ENCODE measurements at regions not wholly inside any gene's neighbourhood (a gene's known extent, or its start where the extent isn't known, plus 50 kb on each side); places are given as distances from the start of the nearest gene placed in this dataset.

DNA sequence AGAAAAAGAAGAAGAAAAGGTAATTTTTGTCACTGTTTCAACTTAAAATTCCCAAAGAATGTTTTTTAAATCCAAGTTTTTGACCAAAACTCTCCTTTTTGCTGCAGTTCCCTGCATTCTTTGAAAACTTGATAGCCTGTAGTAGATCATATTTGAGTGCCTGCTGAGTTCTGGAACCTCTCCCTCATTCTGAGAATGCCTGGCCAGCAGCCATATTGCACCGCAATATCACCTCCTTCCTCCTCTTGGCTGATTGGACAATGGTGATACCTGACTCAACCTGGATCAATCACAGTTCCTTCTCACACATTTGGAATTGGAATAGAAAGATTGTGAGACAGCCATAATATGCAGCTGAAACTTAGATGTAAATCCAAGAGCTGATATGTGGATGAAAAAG is 97.6 kb upstream of the GAP43 start:
- no peak for DNase-seq (ENCODE audit: low spot score)

DNA sequence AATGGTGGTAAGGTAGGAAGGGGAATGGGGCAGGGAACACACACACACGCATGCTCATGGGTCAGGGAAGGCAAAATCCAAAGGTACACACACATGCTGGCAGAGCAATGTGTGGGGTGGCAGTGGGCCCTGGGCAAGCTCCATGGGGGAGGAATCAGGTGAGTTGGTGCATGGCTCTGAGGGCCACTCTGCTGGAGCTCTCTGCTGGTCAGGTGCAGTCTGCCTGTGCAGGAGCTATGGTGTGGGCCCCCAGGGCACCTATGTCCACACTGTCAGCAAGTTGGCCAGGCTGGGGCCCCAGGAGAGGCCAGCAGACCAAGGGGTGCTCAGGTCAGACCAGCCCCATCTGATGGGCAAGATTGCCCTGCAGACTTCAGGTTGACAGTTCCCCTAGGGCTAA is 90.1 kb upstream of the GAP43 start:
- no peak for DNase-seq (ENCODE audit: low spot score)

DNA sequence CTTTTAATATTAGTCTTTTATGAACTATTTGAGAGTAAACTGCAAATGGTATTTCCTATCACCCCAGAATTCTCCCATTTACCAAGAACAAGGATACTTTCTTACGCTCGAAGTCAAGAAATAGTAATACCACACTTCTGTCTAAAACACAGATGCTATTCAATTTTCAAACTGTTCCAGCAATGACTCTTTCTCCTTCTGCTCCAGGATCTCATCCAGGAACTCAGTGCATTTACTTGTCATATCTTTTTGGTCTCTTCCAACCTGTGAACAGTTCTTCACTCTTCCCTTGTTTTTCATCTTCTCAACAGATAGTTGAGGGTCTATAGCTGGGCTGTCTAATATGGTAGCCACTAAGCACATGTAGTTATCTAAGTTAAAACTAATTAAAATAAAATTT is 87.1 kb upstream of the GAP43 start:
- no peak for DNase-seq (ENCODE audit: low spot score)

DNA sequence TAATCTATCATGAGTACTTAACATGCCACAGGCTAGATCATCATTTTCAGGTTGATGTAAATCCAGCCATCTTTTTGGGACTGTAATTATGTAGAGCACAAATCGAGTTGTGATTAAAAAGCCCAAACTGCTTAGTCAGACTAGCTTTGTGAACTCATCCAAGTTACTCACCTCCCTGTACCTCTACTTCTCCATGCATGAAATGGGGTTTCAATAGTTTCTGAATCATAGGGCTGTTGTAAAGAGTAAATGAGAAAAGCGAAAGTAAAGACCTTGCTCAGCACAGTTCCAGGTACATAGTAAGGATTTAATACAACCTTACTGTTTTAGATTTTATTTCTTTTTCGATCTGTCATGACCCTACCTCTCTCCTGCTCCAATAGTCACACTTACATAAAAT is 85.6 kb upstream of the GAP43 start:
- no peak for DNase-seq (ENCODE audit: low spot score)

DNA sequence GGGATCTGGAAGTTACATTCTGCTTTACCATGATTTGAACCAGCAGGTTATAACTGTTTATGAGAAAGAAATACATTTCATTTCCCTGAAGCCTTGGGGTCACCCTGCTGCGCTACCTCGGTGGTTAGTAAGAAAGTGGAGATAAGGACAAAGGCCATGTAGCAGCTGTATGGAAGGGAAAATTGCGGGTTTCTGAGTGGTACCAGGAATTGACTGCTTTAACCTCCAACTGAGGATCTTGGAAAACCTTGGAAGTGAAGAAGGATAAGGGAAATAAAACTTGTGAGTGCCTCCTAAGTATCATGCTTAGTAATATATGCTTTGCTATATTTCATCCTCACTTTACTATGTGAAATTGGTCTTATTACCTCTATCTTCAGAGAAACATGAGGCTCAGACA is 76.1 kb upstream of the GAP43 start:
- no peak for DNase-seq (ENCODE audit: low spot score)

DNA sequence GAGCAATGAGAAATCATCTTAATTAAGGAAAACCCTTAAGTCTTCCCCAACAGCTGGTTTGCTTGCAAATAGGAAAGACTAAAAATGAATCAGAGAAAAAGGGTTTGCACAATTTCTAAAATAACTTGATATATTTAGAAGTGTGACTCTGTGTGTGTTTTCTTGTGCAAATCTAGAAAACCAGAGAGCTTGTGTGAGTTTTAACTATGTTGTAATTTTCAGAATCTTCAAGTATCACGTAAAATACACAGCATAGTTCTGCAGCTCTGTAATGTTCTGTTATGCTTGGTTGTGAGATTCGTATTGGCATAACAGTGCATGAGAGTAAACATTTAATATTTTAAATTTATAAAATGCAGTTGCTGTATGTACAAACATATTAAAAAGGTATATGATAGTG is 74.7 kb upstream of the GAP43 start:
- no peak for DNase-seq (ENCODE audit: low spot score)

DNA sequence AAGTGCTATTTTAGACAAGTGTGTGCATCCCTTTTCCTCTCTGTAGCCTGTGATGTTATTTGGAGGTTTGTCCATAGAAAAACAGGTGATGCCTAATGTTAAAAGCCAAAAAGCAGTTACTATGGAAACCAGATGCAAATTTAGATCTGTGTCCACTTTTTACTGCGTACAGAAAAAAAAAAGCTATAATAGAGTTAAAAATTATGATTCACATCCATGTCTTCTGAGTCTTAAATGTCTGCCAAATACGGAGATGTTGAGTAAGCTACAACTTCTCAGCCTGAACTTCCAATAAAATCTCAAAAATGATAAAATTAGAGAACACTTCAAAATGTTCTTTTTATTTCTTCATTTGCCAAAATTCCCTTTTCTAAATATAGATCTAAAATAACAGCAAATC is 74.2 kb upstream of the GAP43 start:
- DNase-seq (ENCODE audit: low spot score): no peak

DNA sequence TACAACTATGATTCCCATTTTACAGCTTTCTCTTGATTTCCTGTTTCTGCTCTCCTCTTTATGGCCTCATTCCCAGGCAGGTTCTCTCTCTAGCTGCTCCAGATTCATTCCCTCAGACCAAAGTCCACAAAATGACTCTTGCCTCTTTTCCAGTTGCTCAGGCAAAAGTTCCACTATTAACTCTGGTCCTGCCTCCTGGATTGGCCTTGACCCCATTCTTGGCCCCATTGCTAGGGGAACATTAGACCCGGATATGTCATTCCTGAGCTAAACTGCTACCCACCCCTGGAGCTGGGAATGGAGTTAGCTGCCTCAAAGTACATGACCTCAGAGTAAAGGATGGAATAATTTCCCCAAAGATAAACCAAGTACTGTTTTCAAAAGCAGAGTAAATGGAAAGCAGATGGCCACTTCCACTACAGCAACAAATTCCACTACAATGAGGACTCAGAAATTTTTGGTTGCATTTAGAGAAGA is 73.0 kb upstream of the GAP43 start:
- DNase-seq (ENCODE audit: low spot score): no peak

DNA sequence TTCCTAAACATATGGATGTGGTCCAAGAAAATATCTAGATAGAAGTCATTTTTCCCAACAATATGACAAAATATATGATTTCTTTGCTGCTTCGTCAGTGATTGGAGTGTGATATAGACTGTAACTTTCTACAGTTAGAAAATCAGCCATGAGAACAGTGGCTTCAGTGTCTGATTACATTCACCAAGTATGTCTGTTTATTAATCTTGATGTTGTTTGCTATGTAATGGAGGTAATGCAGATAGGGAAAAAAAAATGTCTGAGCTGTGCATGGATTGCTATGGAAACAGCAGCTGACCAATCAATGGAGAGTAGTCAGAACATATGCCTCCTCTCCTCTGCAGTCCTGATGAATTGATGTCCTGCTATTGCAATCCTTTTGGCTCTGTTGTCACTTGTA is 72.3 kb upstream of the GAP43 start:
- DNase-seq (ENCODE audit: low spot score): no peak

DNA sequence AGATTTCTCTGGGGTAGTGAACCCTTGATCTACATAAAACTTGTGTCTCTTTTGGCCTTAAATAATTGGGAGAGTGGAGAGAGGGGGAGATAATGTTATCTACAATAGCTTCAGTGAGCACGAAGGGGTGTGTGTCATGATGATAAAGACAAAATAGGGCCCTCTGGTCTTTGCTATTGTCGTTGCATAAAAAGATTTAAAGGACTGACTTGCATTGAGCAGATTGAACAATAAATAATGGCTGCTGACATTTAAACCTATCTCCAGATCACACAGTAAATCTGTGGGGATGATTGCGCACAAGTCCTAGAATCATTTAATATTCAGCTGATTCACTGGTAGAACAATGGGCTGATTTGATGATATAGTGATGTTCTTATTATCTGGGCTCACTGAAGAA is 71.3 kb upstream of the GAP43 start:
- DNase-seq (ENCODE audit: low spot score): no peak

DNA sequence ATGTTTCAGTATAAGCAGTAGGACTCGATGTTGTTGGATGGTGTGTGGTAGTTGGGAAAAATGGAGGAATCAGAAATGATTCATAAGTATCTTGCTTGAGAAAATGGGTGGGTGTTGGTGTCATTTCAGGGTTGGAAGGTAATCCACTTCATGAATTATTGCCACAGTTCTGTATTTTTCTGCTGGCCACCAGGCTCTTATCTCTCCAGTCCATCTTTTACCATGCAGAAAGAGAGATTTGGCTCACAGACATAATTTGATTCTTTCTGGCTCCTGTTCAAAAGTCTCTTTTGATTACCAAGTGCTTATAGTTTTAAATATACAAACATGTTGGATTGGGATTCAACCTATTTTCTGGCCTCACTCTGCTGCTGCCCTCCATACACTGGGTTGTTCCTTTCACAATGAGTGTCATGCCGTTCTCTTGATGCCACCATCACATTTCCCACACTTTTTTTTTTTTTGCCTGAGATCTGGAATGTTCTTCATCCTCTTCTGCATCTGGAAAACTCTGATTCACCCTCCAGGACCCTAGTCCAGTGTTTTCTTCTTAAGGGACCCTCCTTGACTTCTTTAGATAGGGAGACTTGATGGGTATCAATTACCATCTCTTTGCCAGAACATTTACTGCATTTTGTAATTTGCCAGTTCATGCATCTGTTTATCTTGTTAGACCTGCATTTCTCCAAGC is 69.4 kb upstream of the GAP43 start:
- DNase-seq (ENCODE audit: low spot score): no peak

DNA sequence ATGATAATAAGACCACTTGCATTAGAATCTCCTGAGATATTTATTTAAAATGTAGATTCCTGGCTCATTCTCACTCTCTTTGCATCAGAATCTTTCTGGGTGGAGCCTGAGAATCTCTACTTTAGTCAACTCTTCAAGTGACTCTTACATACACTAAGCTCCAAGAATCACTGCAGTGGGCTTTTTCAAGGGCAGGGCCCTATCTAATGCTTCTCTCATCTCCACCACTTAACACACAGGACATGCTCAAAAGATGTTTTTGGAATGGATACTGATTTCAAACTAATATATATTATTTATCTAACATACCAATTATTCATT is 68.9 kb upstream of the GAP43 start:
- DNase-seq (ENCODE audit: low spot score): no peak

DNA sequence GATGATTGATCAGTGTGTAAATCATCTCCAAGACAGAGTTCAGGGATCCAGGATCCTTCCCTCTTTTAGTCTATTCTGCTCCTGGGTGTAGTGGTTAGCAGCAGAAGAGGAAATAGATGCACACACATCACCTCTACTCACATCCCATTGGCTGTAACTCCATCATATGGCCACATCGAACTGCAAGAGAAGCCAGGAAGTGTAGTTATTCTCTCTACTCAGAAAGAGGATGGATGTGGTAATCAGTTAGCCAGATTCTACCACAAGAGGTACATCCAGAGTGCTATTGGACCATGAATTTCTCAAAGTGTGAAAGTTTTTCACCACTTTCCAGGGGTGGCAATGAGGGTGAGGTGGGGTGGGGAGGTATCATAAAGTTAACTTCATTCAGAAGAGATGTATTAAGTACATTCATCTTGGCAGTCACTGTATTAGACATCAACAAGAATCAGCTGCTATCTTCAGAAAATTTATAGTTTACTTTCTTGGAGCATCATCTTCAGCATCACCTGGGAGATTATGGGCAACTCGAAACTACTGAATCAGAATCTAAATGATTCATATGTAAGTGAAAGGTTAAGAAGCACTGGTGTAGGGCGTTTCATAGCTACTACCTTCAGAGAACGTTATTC is 60.6 kb upstream of the GAP43 start:
- DNase-seq (ENCODE audit: low spot score): no peak

DNA sequence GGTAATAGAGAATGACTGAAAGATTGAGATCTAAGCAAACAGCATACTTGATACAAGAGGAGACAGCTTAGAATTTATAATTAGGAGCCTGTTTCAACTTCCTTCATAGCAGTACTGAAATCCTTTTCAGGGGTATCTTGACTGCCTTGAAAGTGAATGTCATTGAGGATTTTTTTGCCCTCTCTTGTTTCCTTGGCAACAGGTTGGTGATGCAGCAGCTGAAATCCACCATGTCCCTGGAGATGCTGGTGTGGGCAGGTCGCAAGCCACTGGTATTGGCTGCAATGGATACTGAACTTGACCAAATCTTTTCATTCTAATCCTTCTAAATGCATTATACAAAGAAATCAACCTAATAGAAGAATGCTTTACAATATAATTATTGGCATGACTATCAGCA is 59.3 kb upstream of the GAP43 start:
- DNase-seq (ENCODE audit: low spot score): no peak

DNA sequence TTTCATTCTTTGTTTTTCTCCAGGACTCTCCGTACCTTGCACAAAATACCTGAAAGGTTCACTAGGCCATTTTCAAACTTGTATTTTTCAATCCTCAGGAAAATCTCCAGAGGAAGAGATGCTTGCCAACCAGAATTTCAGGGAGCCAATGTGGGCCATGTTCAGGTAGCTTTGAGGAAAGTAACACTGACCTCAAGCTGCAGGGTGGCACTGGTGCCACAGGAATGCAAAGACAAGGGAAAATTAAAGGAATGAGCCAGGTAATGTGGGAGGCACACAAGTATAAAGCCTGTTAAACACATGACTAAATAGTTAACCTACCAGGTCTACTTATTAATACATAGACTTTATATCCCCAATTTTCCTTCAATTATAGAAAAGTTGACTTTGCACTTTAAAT is 51.9 kb upstream of the GAP43 start:
- no peak for DNase-seq (ENCODE audit: low spot score)
